Upper lobe of left lung (tissue), 4 donors: ENCODE measurements at regions not wholly inside any gene's neighbourhood (a gene's known extent, or its start where the extent isn't known, plus 50 kb on each side); places are given as distances from the start of the nearest gene placed in this dataset.

Experiments
- POLR2A ChIP-seq, 4 donors: fragments of 450-650 bp; IDR thresholded peaks; one replicate each; pipeline ENCODE4 v1.5.1; 2016 to 2017; ENCODE audit warnings: antibody characterized with exemption in 4 of 4, mild to moderate bottlenecking in 2 of 4
- POLR2AphosphoS5 ChIP-seq, 2 donors: sonication (generic); formaldehyde crosslinking; IDR thresholded peaks; one replicate each; pipeline ENCODE4 v1.5.1; 2017; ENCODE audit warnings: antibody characterized with exemption in 2 of 2
- TF ChIP-seq, protein P1 (sequence below), 6 experiments: fragments of 450-650 bp in 4 of 6; fragments of 200-600 bp in 2 of 6; sonication (generic) in 2 of 6; IDR thresholded peaks; one replicate each; pipeline ENCODE4 v1.5.1; 2016 to 2019; ENCODE audit warnings: antibody characterized with exemption in 6 of 6

DNA sequence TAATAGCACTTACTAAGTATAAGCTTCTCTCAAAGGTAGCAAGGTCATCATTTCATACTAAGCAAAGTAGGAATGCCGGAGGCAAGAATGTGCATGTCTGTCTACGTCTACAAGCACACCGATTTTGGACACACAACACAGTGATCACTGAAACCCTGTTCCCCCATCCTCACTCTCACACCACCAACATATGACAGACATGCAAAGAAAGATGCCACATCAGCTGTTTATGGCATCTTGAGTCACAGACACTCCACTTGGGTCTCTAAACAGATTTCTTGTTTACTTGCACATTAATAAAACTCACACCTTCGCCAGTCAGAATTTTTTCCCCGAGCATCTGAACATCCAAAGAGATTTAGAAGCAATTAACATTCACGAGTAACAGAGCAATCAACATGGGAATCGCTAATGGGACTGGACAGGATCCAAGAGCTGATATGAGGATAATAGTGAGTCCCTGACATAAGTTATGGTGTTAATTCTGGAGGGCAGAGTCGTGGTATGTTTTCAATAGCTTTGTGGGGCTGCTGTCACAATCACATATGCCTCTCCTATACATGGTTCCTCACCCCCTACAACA, 324.1 kb downstream of the DHX15 start:
- TF ChIP-seq, protein P1, sequence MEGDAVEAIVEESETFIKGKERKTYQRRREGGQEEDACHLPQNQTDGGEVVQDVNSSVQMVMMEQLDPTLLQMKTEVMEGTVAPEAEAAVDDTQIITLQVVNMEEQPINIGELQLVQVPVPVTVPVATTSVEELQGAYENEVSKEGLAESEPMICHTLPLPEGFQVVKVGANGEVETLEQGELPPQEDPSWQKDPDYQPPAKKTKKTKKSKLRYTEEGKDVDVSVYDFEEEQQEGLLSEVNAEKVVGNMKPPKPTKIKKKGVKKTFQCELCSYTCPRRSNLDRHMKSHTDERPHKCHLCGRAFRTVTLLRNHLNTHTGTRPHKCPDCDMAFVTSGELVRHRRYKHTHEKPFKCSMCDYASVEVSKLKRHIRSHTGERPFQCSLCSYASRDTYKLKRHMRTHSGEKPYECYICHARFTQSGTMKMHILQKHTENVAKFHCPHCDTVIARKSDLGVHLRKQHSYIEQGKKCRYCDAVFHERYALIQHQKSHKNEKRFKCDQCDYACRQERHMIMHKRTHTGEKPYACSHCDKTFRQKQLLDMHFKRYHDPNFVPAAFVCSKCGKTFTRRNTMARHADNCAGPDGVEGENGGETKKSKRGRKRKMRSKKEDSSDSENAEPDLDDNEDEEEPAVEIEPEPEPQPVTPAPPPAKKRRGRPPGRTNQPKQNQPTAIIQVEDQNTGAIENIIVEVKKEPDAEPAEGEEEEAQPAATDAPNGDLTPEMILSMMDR (IDR thresholded peaks at IDR 0.05): no peak
- no peak for TF ChIP-seq POLR2A (IDR thresholded peaks at IDR 0.05)
- TF ChIP-seq POLR2AphosphoS5 (IDR thresholded peaks at IDR 0.05): no peak
